Ishikawa (cell line): ENCODE measurements at regions not wholly inside any gene's neighbourhood (a gene's known extent, or its start where the extent isn't known, plus 50 kb on each side); places are given as distances from the start of the nearest gene placed in this dataset.

ENCODE experiments used
- EGR1 ChIP-seq: IDR thresholded peaks from 2 replicates; pipeline ENCODE4 v1.6.1; 2012
- EP300 ChIP-seq: IDR thresholded peaks from 2 replicates; pipeline ENCODE4 v1.6.1; 2012; ENCODE audit warnings: borderline replicate concordance
- ZBTB7A ChIP-seq: IDR thresholded peaks from 2 replicates; pipeline ENCODE4 v1.6.1; 2012; ENCODE audit warnings: low read depth
- TF ChIP-seq, protein P1 (sequence below): IDR thresholded peaks from 2 replicates; pipeline ENCODE4 v1.6.1; 2012
- TF ChIP-seq, protein P2 (sequence below): IDR thresholded peaks from 2 replicates; pipeline ENCODE4 v1.6.1; 2012
- TF ChIP-seq, protein P3 (sequence below): IDR thresholded peaks from 2 replicates; pipeline ENCODE4 v1.6.1; 2012; ENCODE audit warnings: low read depth, mild to moderate bottlenecking

DNA sequence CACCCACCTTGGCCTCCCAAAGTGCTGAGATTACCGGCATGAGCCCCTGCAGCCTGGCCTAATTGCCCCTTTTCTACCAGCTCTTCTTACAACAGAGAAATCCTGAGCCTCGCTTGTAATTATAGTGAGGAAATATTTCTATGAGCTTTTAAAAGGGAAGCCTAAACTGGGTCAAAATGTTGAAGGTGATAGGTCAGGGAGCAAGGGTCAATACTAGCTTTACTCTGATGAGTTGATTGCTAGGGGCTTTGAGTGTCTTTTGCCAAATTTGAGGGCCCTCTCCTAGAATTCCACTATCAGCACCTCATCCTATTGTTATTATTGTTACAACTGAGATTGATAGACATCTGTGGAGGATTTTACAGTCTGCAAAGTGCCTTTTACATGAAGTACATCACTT lies 62.4 kb upstream of the PIAS1 start:
- TF ChIP-seq, protein P1, sequence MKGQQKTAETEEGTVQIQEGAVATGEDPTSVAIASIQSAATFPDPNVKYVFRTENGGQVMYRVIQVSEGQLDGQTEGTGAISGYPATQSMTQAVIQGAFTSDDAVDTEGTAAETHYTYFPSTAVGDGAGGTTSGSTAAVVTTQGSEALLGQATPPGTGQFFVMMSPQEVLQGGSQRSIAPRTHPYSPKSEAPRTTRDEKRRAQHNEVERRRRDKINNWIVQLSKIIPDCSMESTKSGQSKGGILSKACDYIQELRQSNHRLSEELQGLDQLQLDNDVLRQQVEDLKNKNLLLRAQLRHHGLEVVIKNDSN: no peak
- TF ChIP-seq, protein P2, sequence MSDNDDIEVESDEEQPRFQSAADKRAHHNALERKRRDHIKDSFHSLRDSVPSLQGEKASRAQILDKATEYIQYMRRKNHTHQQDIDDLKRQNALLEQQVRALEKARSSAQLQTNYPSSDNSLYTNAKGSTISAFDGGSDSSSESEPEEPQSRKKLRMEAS: no peak
- TF ChIP-seq ZBTB7A (no peak), EP300 (no peak), EGR1 (no peak)
- TF ChIP-seq, protein P3, sequence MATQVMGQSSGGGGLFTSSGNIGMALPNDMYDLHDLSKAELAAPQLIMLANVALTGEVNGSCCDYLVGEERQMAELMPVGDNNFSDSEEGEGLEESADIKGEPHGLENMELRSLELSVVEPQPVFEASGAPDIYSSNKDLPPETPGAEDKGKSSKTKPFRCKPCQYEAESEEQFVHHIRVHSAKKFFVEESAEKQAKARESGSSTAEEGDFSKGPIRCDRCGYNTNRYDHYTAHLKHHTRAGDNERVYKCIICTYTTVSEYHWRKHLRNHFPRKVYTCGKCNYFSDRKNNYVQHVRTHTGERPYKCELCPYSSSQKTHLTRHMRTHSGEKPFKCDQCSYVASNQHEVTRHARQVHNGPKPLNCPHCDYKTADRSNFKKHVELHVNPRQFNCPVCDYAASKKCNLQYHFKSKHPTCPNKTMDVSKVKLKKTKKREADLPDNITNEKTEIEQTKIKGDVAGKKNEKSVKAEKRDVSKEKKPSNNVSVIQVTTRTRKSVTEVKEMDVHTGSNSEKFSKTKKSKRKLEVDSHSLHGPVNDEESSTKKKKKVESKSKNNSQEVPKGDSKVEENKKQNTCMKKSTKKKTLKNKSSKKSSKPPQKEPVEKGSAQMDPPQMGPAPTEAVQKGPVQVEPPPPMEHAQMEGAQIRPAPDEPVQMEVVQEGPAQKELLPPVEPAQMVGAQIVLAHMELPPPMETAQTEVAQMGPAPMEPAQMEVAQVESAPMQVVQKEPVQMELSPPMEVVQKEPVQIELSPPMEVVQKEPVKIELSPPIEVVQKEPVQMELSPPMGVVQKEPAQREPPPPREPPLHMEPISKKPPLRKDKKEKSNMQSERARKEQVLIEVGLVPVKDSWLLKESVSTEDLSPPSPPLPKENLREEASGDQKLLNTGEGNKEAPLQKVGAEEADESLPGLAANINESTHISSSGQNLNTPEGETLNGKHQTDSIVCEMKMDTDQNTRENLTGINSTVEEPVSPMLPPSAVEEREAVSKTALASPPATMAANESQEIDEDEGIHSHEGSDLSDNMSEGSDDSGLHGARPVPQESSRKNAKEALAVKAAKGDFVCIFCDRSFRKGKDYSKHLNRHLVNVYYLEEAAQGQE: no peak
